Glomerular visceral epithelial cell (primary cell): ENCODE measurements at regions not wholly inside any gene's neighbourhood (a gene's known extent, or its start where the extent isn't known, plus 50 kb on each side); places are given as distances from the start of the nearest gene placed in this dataset.

Experiments used
- DNase-seq: peaks from one replicate; pipeline ENCODE4 v3.0.0-alpha.2; 2016; ENCODE audit errors: extremely low spot score

- no peak for DNase-seq
Observed at GRCh38 chr7:16369855-16370254, 51.5 kb downstream of the CRPPA start.

- DNase-seq: peak; percentile 31
Observed at GRCh38 chr7:16369309-16369708, 52.0 kb downstream of the CRPPA start.

- DNase-seq: no peak
Observed at GRCh38 chr7:16368885-16369284, 52.5 kb downstream of the CRPPA start.

- no peak for DNase-seq
Observed at GRCh38 chr7:16367115-16367514, 54.2 kb downstream of the CRPPA start.

GRCh38 chr7:16365952-16366351, 55.4 kb downstream of the CRPPA start:
- no peak for DNase-seq

GRCh38 chr7:16365177-16365576, 56.2 kb downstream of the CRPPA start:
- no peak for DNase-seq

GRCh38 chr7:16359216-16359615, 62.1 kb downstream of the CRPPA start:
- DNase-seq: no peak

GRCh38 chr7:16357921-16358320, 63.4 kb downstream of the CRPPA start:
- DNase-seq: no peak

- no peak for DNase-seq
Observed at GRCh38 chr7:16357474-16357873, 63.9 kb downstream of the CRPPA start.

- DNase-seq: no peak
Observed at GRCh38 chr7:16356301-16356958, 64.9 kb downstream of the CRPPA start.

- no peak for DNase-seq
Observed at GRCh38 chr7:16354573-16354972, 66.8 kb downstream of the CRPPA start.

- no peak for DNase-seq
Observed at GRCh38 chr7:16353226-16353625, 68.1 kb downstream of the CRPPA start.

- DNase-seq: no peak
Observed at GRCh38 chr7:16350634-16351033, 70.7 kb downstream of the CRPPA start.

GRCh38 chr7:16348251-16348650, 73.1 kb downstream of the CRPPA start:
- no peak for DNase-seq

- DNase-seq: peak; percentile 49
Observed at GRCh38 chr7:16347827-16348192, 73.5 kb downstream of the CRPPA start.

- no peak for DNase-seq
Observed at GRCh38 chr7:16347066-16347826, 74.1 kb downstream of the CRPPA start.

- peak; percentile 88 for DNase-seq
Observed at GRCh38 chr7:16345979-16346958, 75.1 kb downstream of the CRPPA start.

- no peak for DNase-seq
Observed at GRCh38 chr7:16344927-16345326, 76.4 kb downstream of the CRPPA start.

GRCh38 chr7:16343612-16344011, 77.7 kb downstream of the CRPPA start:
- DNase-seq: no peak

GRCh38 chr7:16338065-16338464, 83.3 kb downstream of the CRPPA start:
- DNase-seq: no peak

GRCh38 chr7:16326106-16326505, 95.2 kb downstream of the CRPPA start:
- DNase-seq: no peak

- no peak for DNase-seq
Observed at GRCh38 chr7:16323313-16323712, 98.0 kb downstream of the CRPPA start.
